Trophoblast cell (in vitro differentiated cells and primary cell): ENCODE measurements at regions not wholly inside any gene's neighbourhood (a gene's known extent, or its start where the extent isn't known, plus 50 kb on each side); places are given as distances from the start of the nearest gene placed in this dataset.
A peak's percentile ranks its signal among the peaks of the same experiment; 100 is the strongest.

Experiments
- DNase-seq, 2 donors: peaks; one replicate each; pipeline ENCODE4 v3.0.0-alpha.2; 2016
- H2AFZ ChIP-seq: 2 replicates; pipeline ENCODE4 v1.6.1; 2013; ENCODE audit warnings: low read length, moderate library complexity, mild to moderate bottlenecking; ENCODE audit not compliant: insufficient read depth, poor library complexity
- H2AK5ac ChIP-seq: 2 replicates; pipeline ENCODE4 v1.6.1; 2013; ENCODE audit warnings: mild to moderate bottlenecking, low read length
- H2BK120ac ChIP-seq: 2 replicates; pipeline ENCODE4 v1.6.1; 2013; ENCODE audit warnings: low read length, mild to moderate bottlenecking, moderate library complexity; ENCODE audit not compliant: insufficient read depth, poor library complexity
- H2BK12ac ChIP-seq: 2 replicates; pipeline ENCODE4 v1.6.1; 2013; ENCODE audit warnings: mild to moderate bottlenecking, low read length, moderate library complexity
- H2BK5ac ChIP-seq: 2 replicates; pipeline ENCODE4 v1.6.1; 2013; ENCODE audit warnings: low read length, low read depth, moderate library complexity, mild to moderate bottlenecking; ENCODE audit not compliant: poor library complexity
- H3K14ac ChIP-seq: 2 replicates; pipeline ENCODE4 v1.6.1; 2013; ENCODE audit warnings: mild to moderate bottlenecking, low read length
- H3K18ac ChIP-seq: 2 replicates; pipeline ENCODE4 v1.6.1; 2013; ENCODE audit warnings: mild to moderate bottlenecking, low read length
- H3K23ac ChIP-seq: 2 replicates; pipeline ENCODE4 v1.6.1; 2013; ENCODE audit warnings: low read length
- H3K27ac ChIP-seq: 2 replicates; pipeline ENCODE4 v1.5.1; 2013; ENCODE audit warnings: low read depth, mild to moderate bottlenecking, inconsistent platforms, low read length, moderate library complexity
- H3K27me3 ChIP-seq: 2 replicates; pipeline ENCODE4 v1.6.1; 2013; ENCODE audit warnings: inconsistent platforms, mild to moderate bottlenecking, low read length, moderate library complexity; ENCODE audit not compliant: insufficient read depth
- H3K36me3 ChIP-seq, 2 experiments: 1 replicate in 1 of 2; 2 replicates in 1 of 2; pipeline ENCODE4 v1.6.1; 2013; ENCODE audit warnings: low read length in 2 of 2, mild to moderate bottlenecking in 2 of 2, moderate library complexity in 1 of 2; ENCODE audit not compliant: insufficient read depth in 2 of 2, control insufficient read depth in 1 of 2
- H3K4ac ChIP-seq: 2 replicates; pipeline ENCODE4 v1.6.1; 2013; ENCODE audit warnings: low read depth, mild to moderate bottlenecking, low read length, moderate library complexity
- H3K4me1 ChIP-seq, 2 experiments: 1 replicate in 1 of 2; 2 replicates in 1 of 2; pipeline ENCODE4 v1.6.1; 2013; ENCODE audit warnings: low read length in 2 of 2, mild to moderate bottlenecking in 2 of 2, moderate library complexity in 1 of 2; ENCODE audit not compliant: insufficient read depth in 2 of 2, control insufficient read depth in 1 of 2
- H3K4me2 ChIP-seq: 2 replicates; pipeline ENCODE4 v1.6.1; 2013; ENCODE audit warnings: inconsistent platforms, mild to moderate bottlenecking, low read length, moderate library complexity
- H3K4me3 ChIP-seq: 2 replicates; pipeline ENCODE4 v1.5.1; 2013; ENCODE audit warnings: mild to moderate bottlenecking, low read depth, low read length, inconsistent platforms
- H3K79me1 ChIP-seq: one replicate; pipeline ENCODE4 v1.6.1; 2013; ENCODE audit warnings: low read length
- H3K79me2 ChIP-seq: 2 replicates; pipeline ENCODE4 v1.6.1; 2013; ENCODE audit warnings: low read length, mild to moderate bottlenecking; ENCODE audit not compliant: control insufficient read depth, insufficient read depth, poor library complexity
- H3K9ac ChIP-seq: 2 replicates; pipeline ENCODE4 v1.6.1; 2013; ENCODE audit warnings: mild to moderate bottlenecking, low read length
- H3K9me3 ChIP-seq: 2 replicates; pipeline ENCODE4 v1.6.1; 2013; ENCODE audit warnings: low read depth, mild to moderate bottlenecking, control low read depth, inconsistent platforms, low read length; ENCODE audit not compliant: insufficient read depth
- H4K12ac ChIP-seq: 2 replicates; pipeline ENCODE4 v1.6.1; 2013; ENCODE audit warnings: low read depth, mild to moderate bottlenecking, low read length, moderate library complexity
- H4K8ac ChIP-seq: 2 replicates; pipeline ENCODE4 v1.6.1; 2013; ENCODE audit warnings: low read depth, mild to moderate bottlenecking, low read length, moderate library complexity
- H4K91ac ChIP-seq: one replicate; pipeline ENCODE4 v1.6.1; 2013; ENCODE audit warnings: low read depth, mild to moderate bottlenecking, low read length, moderate library complexity
- WGBS: extraction: QIAGEN DNeasy Blood & Tissue Kit; methylation state at CpG from one replicate; pipeline ENCODE4 v1.1.7; 2013; ENCODE audit warnings: missing lambda C conversion rate; ENCODE audit not compliant: insufficient read length, insufficient coverage; ENCODE audit errors: extremely low coverage; 5-methylcytosine and 5-hydroxymethylcytosine counted together

GRCh38 chr13:103692442-103692841, 626.2 kb upstream of the SLC10A2 start:
- no peak overlapping the region for H3K27ac ChIP-seq
- H4K91ac ChIP-seq, result no peak overlapping the region
- no peak overlapping the region for H3K9ac ChIP-seq
- H3K14ac ChIP-seq, result no peak overlapping the region
- no peak overlapping the region for H2BK12ac ChIP-seq
- H3K4me2 ChIP-seq, result no peak overlapping the region
- H2BK120ac ChIP-seq, result no peak overlapping the region
- no peak overlapping the region for H2AFZ ChIP-seq
- no peaks in the 10 kb centered on the region for H3K79me2 ChIP-seq
- no CpG with 5 or more reads among the region's 4 CpGs for WGBS
- H3K4me3 ChIP-seq, result no peak overlapping the region
- H3K79me1 ChIP-seq, result no peaks in the 10 kb centered on the region
- H2AK5ac ChIP-seq, result no peak overlapping the region
- no peaks in the 10 kb centered on the region for H3K4me1 ChIP-seq
- no peaks in the 10 kb centered on the region for H3K27me3 ChIP-seq
- H3K36me3 ChIP-seq, result no peaks in the 10 kb centered on the region
- no peaks in the 10 kb centered on the region for H3K9me3 ChIP-seq
- no peak overlapping the region for H3K4ac ChIP-seq
- no peak for DNase-seq
- no peak overlapping the region for H4K12ac ChIP-seq
- no peak overlapping the region for H3K18ac ChIP-seq
- H4K8ac ChIP-seq, result no peak overlapping the region
- no peak overlapping the region for H3K23ac ChIP-seq
- H2BK5ac ChIP-seq, result no peak overlapping the region

GRCh38 chr13:103676329-103676728, 610.1 kb upstream of the SLC10A2 start:
- H3K14ac ChIP-seq, result no peak overlapping the region
- DNase-seq, result no peak
- no peak overlapping the region for H3K23ac ChIP-seq
- H3K79me2 ChIP-seq, result no peaks in the 10 kb centered on the region
- H3K27me3 ChIP-seq, result no peaks in the 10 kb centered on the region
- no peak overlapping the region for H2BK12ac ChIP-seq
- no peak overlapping the region for H3K9ac ChIP-seq
- H4K8ac ChIP-seq, result no peak overlapping the region
- no peaks in the 10 kb centered on the region for H3K79me1 ChIP-seq
- H3K4me2 ChIP-seq, result no peak overlapping the region
- no peaks in the 10 kb centered on the region for H3K4me1 ChIP-seq
- H3K4me3 ChIP-seq, result no peak overlapping the region
- H3K9me3 ChIP-seq, result no peaks in the 10 kb centered on the region
- no peak overlapping the region for H3K4ac ChIP-seq
- no peak overlapping the region for H3K27ac ChIP-seq
- no peak overlapping the region for H2AFZ ChIP-seq
- H2BK120ac ChIP-seq, result no peak overlapping the region
- H3K18ac ChIP-seq, result no peak overlapping the region
- H4K91ac ChIP-seq, result no peak overlapping the region
- H4K12ac ChIP-seq, result no peak overlapping the region
- H2AK5ac ChIP-seq, result no peak overlapping the region
- H2BK5ac ChIP-seq, result no peak overlapping the region
- H3K36me3 ChIP-seq, result no peaks in the 10 kb centered on the region

- H4K12ac ChIP-seq, result no peak overlapping the region
- no peak overlapping the region for H2AFZ ChIP-seq
- DNase-seq, result peak in 1 of 2 donors; percentile 29
- no CpG with 5 or more reads among the region's 5 CpGs for WGBS
- H3K27ac ChIP-seq, result no peak overlapping the region
- H3K27me3 ChIP-seq, result no peaks in the 10 kb centered on the region
- no peak overlapping the region for H3K4ac ChIP-seq
- H2BK120ac ChIP-seq, result no peak overlapping the region
- H3K36me3 ChIP-seq, result no peaks in the 10 kb centered on the region
- H2BK12ac ChIP-seq, result no peak overlapping the region
- no peaks in the 10 kb centered on the region for H3K79me2 ChIP-seq
- H2BK5ac ChIP-seq, result no peak overlapping the region
- no peak overlapping the region for H3K4me3 ChIP-seq
- H3K9ac ChIP-seq, result no peak overlapping the region
- no peak overlapping the region for H3K18ac ChIP-seq
- no peak overlapping the region for H4K91ac ChIP-seq
- H4K8ac ChIP-seq, result no peak overlapping the region
- H3K14ac ChIP-seq, result no peak overlapping the region
- no peaks in the 10 kb centered on the region for H3K4me1 ChIP-seq
- no peak overlapping the region for H2AK5ac ChIP-seq
- no peaks in the 10 kb centered on the region for H3K9me3 ChIP-seq
- no peak overlapping the region for H3K23ac ChIP-seq
- no peaks in the 10 kb centered on the region for H3K79me1 ChIP-seq
- H3K4me2 ChIP-seq, result no peak overlapping the region
These were observed 605.3 kb upstream of the SLC10A2 start for GRCh38 chr13:103671547-103671946.

DNA sequence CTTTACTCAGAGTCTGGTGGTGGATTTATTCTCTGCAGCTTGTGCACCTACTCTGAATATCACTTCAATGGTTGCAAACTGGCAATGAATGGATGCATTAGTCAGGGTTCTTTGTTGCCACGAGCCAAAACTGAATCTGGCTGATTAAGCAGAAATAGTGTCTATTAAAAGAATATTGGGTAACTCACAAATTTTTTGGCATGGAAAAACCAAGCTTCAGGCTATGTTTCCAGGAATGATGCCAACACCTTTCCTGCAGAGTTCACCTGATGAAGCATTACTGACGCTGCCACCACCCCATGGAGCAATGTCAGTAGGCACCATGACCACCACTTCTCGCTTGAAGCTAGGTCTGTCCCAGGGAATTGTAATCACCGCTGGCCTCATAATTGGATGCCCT, 597.8 kb upstream of the SLC10A2 start:
- Histone ChIP-seq H2BK120ac (no peak overlapping the region), H2AFZ (no peak overlapping the region), H3K4me3 (no peak overlapping the region), H4K8ac (no peak overlapping the region), H3K4me2 (no peak overlapping the region), H3K4me1 (no peaks in the 10 kb centered on the region), H3K4ac (no peak overlapping the region), H3K9ac (no peak overlapping the region), H4K12ac (no peak overlapping the region), H3K79me1 (no peaks in the 10 kb centered on the region), H3K36me3 (no peaks in the 10 kb centered on the region), H3K14ac (no peak overlapping the region), H2BK12ac (no peak overlapping the region), H3K23ac (no peak overlapping the region), H2BK5ac (no peak overlapping the region), H3K9me3 (no peaks in the 10 kb centered on the region), H3K27ac (no peak overlapping the region), H3K27me3 (no peaks in the 10 kb centered on the region), H4K91ac (no peak overlapping the region), H3K79me2 (no peaks in the 10 kb centered on the region), H3K18ac (no peak overlapping the region), H2AK5ac (no peak overlapping the region)
- WGBS, result no CpG with 5 or more reads among the region's 4 CpGs
- DNase-seq, result no peak
